ENCODE measurements at regions not wholly inside any gene's neighbourhood (a gene's known extent, or its start where the extent isn't known, plus 50 kb on each side); places are given as distances from the start of the nearest gene placed in this dataset.

DNA sequence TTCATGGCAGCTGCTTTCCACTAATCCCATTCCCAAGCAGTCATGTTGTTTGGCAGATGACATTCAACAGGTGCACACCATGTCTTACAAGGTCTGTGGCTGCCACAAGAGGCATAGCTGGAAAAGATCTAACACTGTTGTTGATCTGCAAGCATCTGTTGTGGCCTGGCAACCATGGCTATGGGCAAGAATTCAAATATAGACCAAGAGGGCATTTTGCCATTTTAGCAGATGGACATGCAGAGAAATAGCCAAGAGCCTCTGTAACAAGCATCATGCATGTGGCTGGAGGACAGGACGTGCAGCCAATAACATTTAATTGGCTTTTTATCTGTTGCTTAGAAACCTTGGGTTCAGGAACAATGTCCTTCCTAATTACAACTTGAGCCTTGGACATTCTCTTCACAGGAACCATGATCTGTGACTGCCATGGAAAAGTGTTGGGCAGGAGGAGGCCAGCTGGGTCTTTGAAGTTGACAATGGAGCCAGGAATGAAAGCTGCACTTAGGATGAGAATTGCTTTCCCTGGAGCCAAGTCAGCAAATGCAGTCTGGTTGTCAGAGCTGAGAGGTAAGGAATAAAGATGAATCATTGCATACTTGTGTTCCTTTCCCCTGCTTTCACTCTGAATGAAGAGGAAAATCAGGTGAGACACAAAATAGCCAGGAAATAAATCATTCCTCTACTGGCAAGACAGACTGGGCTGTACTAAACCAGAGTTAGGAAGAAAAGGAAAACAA is 113.6 kb upstream of the ANO5 start:
- TF ChIP-seq, protein P1, sequence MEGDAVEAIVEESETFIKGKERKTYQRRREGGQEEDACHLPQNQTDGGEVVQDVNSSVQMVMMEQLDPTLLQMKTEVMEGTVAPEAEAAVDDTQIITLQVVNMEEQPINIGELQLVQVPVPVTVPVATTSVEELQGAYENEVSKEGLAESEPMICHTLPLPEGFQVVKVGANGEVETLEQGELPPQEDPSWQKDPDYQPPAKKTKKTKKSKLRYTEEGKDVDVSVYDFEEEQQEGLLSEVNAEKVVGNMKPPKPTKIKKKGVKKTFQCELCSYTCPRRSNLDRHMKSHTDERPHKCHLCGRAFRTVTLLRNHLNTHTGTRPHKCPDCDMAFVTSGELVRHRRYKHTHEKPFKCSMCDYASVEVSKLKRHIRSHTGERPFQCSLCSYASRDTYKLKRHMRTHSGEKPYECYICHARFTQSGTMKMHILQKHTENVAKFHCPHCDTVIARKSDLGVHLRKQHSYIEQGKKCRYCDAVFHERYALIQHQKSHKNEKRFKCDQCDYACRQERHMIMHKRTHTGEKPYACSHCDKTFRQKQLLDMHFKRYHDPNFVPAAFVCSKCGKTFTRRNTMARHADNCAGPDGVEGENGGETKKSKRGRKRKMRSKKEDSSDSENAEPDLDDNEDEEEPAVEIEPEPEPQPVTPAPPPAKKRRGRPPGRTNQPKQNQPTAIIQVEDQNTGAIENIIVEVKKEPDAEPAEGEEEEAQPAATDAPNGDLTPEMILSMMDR (IDR thresholded peaks at IDR 0.05): no peak

DNA sequence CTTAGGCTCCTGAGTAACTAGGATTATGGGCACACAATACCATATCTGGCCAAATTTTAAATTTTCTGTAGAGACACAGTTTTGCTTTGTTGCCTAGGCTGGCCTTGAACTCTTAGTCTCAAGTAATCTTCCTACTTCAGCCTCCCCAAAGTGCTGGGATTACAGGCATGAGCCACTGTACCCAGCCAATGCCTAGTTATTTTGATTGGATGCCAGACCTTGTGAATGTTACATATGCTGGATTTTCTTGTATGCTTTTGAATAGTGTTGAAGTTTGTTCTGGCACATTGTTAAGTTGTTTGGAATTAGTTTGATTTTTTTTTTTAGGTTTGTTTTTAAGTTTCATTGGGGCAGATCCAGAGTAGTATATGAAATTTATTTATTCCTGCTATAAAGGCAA is 110.7 kb upstream of the ANO5 start:
- TF ChIP-seq, protein P1 (IDR thresholded peaks at IDR 0.05): no peak

DNA sequence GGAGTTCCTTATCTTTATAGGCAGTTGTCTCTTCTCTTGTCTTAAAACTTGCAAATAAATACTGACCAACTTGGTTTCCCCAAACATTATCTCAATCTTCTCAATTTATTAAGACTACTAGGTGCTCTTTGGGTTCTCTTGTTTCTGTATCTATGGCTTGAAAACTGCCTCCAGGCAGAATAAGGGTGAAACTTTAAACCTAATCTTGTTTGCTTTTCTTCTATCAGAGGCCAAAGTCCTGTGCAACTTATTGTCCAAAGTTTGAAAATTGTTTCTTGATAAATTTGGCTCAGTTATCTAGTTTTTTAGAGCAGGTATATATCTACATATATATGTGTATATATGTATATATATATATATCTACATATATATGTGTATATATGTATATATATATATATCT is 110.1 kb upstream of the ANO5 start:
- TF ChIP-seq, protein P1 (IDR thresholded peaks at IDR 0.05): no peak

DNA sequence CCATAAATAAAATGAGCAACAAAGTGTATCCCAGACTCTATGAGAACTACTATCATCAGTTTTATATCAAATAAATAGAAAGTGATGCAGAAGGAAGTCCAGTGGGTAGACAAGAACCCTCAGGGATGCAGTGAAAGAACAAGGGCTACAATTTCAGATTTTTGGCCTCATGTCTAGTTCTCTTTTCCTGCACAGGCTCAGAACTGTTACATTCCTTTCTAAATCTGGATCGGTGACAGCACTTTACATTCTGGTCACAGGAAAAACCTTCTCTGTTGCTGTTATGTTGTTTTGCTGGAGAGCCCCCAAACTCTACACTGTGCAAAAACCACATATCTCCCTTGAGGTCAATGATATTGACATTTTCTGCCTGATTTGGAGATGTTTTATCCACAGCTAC is 108.8 kb upstream of the ANO5 start:
- TF ChIP-seq, protein P1 (IDR thresholded peaks at IDR 0.05): no peak

DNA sequence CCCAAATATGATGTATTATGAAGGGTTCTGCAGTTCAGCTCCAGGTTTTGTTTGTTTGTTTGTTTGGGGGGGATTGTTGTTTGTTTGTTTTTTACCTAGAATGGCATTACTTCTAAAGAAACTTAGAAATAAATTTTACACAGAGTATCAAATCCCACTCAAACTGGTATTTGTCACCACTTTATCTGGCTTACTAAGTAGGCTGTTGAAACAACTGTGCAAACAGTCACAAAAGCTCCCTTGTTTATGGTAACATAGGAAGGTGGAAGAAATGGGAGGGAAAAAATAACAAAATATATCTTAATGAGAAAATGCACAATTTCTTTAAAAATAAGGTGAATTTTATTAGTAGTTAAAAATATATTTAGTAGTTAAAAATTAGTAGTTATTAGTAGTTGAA is 108.3 kb upstream of the ANO5 start:
- TF ChIP-seq, protein P1 (IDR thresholded peaks at IDR 0.05): no peak

DNA sequence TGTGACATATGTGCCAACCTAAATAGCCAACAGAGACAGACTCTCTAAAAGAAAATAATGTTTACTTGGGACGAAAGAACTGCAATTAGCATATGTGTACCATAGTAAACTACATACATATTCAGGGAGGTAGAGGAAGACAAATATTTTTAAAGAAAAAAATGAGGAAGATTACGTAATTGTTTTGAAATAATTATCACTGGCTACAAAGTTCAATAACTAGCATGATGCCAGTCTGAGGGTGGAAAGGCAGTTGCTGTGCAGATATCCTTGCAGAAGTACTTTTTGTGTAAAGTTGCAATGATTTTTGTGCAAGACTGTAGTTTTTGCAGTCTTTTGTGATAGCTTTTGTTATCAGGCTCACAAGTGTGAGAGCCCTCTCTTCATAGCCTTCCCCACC is 103.3 kb upstream of the ANO5 start:
- TF ChIP-seq, protein P1 (IDR thresholded peaks at IDR 0.05): no peak

DNA sequence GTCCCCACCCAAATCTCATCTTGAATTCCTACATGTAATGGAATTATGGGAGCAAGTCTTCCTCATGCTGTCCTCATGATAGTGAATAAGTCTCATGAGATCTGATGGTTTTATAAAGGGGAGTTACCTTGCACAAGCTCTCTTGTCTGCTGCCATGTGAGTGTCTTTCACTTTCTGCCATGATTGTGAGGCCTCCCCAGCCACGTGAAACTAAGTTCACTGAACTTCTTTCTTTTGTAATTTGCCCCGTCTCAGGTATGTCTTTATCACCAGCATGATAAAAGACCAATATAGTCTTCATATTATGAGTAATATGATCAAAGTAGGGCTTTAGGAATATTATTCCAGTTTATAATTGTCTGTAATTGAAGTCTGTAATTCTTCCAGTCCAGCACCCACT is 86.3 kb upstream of the ANO5 start:
- TF ChIP-seq, protein P1 (IDR thresholded peaks at IDR 0.05): no peak

All from LNCAP (cell line).